Duodenal mucosa (tissue), 2 donors: ENCODE measurements at regions not wholly inside any gene's neighbourhood (a gene's known extent, or its start where the extent isn't known, plus 50 kb on each side); places are given as distances from the start of the nearest gene placed in this dataset.

Experiments used
- H3K27ac ChIP-seq: one replicate; pipeline ENCODE4 v1.7.0; 2013; ENCODE audit warnings: low read depth, low read length
- H3K27me3 ChIP-seq, 2 donors: one replicate each; pipeline ENCODE4 v1.7.0; 2013; ENCODE audit warnings: low read length in 2 of 2, control low read depth in 1 of 2; ENCODE audit not compliant: insufficient read depth in 2 of 2, control insufficient read depth in 1 of 2
- H3K36me3 ChIP-seq, 2 donors: one replicate each; pipeline ENCODE4 v1.7.0; 2013; ENCODE audit warnings: low read length in 2 of 2, control low read depth in 1 of 2; ENCODE audit not compliant: insufficient read depth in 2 of 2, control insufficient read depth in 1 of 2
- H3K4me1 ChIP-seq, 2 donors: one replicate each; pipeline ENCODE4 v1.7.0; 2013; ENCODE audit warnings: low read length in 2 of 2, control low read depth in 1 of 2; ENCODE audit not compliant: insufficient read depth in 2 of 2, control insufficient read depth in 1 of 2
- H3K4me3 ChIP-seq, 2 donors: one replicate each; pipeline ENCODE4 v1.7.0; 2013; ENCODE audit warnings: low read length in 2 of 2, low read depth in 1 of 2
- H3K9ac ChIP-seq, 2 donors: one replicate each; pipeline ENCODE4 v1.7.0; 2013; ENCODE audit warnings: low read length in 2 of 2, low read depth in 1 of 2
- H3K9me3 ChIP-seq, 2 donors: one replicate each; pipeline ENCODE4 v1.7.0; 2013; ENCODE audit warnings: low read length in 2 of 2, control low read depth in 1 of 2; ENCODE audit not compliant: control insufficient read depth in 1 of 2

DNA sequence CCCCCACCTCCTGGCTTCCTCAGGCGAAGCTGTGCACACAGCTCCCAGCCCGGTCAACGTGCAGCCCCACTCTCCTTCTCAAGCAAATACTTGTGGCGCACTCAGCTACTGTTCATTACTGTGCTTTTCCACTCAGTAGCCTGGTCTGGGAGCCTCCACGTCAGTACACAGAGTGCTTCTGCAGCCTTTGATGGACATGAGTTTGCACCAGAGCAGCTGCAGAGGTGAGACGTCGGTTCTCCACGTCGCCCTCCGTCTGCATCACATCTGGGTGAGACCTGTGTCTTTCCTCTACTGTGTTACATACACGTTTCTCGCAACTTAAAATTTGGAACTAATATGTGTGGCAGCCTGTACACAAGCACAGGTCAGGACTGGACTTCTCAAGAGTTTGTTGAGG is 334.3 kb downstream of the C16orf95 start:
- Histone ChIP-seq H3K27me3 (no peaks in the 10 kb centered on the region), H3K27ac (no peak overlapping the region), H3K36me3 (no peaks in the 10 kb centered on the region), H3K4me1 (no peaks in the 10 kb centered on the region), H3K4me3 (no peak overlapping the region), H3K9me3 (no peaks in the 10 kb centered on the region), H3K9ac (no peak overlapping the region)

DNA sequence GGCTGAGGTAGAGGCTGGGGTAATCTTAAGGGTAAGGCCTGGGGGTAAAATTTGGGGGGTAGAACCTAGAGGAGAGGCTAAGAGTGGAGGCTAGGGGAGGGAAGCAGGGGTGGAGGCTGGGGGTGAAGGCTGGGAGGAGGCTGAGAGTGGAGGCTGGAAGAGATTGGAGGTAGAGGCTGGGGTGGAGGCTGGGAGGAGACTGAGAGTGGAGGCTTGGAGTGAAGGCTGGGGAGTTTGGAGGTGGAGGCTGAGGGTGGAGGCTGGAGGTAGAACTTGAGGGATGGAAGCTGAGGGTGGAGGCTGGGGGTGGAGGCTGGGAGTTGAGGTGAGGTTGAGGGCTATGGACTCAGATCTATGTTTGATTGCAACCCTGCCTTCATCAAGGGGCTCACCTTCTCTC is 333.6 kb downstream of the C16orf95 start:
- no peaks in the 10 kb centered on the region for H3K4me1 ChIP-seq
- H3K27ac ChIP-seq, result no peak overlapping the region
- H3K27me3 ChIP-seq, result no peaks in the 10 kb centered on the region
- H3K36me3 ChIP-seq, result no peaks in the 10 kb centered on the region
- no peaks in the 10 kb centered on the region for H3K9me3 ChIP-seq
- no peak overlapping the region for H3K9ac ChIP-seq
- H3K4me3 ChIP-seq, result no peak overlapping the region

DNA sequence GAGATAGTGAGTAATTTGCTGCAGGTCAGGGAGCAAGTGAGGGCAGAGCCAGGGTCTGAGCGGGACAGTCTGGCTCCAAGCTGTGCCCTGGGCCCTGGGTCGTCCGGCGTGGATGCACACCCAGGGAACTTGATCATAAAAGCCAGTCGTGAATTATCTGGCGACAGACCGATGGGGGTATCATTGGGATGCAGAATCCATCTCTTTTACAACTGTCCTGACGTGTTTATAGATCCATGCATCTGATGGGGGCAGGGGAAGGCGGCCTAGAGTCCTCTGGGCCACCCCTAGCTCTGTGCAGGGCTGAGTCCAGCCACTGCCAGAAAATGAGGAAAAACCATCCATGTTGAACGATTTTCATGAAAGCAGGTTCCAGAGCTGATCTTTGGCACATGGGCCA is 332.8 kb downstream of the C16orf95 start:
- no peak overlapping the region for H3K27ac ChIP-seq
- H3K36me3 ChIP-seq, result no peaks in the 10 kb centered on the region
- no peak overlapping the region for H3K4me3 ChIP-seq
- H3K9ac ChIP-seq, result no peak overlapping the region
- H3K4me1 ChIP-seq, result no peaks in the 10 kb centered on the region
- no peaks in the 10 kb centered on the region for H3K27me3 ChIP-seq
- no peaks in the 10 kb centered on the region for H3K9me3 ChIP-seq

DNA sequence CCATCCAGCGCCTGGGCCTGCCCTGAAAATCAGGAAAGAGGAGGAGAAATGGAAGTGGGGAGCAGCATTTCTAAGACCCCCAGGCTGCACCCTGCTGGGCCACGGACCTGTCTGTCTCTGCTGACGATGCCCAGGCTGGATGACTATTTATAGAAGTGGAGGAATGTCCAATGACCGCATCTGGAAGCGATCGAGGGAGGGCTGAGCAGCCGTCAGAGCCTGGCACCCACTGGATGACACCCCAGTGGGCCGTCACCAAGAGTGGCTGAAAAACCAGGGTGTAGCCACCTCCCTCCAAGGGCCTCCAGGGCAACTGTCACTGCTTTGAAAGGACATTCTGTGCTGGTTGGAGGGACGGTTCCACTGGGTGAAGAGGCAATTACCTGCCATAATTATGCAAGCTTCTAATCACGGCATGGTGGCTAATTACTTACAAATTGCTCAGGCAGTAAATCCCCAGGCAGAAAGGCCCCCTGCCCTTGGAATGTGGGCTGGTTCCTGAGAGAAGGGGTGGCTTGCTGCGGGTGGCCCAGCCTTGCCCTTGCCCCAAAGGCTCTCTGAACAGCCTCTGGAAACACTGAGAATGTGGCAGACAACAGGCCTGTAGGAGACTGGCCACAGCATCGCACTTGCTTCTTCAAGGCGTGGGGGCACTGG is 332.1 kb downstream of the C16orf95 start:
- Histone ChIP-seq H3K4me3 (no peak overlapping the region), H3K9me3 (no peaks in the 10 kb centered on the region), H3K9ac (no peak overlapping the region), H3K4me1 (no peaks in the 10 kb centered on the region), H3K27me3 (no peaks in the 10 kb centered on the region), H3K36me3 (no peaks in the 10 kb centered on the region), H3K27ac (no peak overlapping the region)

DNA sequence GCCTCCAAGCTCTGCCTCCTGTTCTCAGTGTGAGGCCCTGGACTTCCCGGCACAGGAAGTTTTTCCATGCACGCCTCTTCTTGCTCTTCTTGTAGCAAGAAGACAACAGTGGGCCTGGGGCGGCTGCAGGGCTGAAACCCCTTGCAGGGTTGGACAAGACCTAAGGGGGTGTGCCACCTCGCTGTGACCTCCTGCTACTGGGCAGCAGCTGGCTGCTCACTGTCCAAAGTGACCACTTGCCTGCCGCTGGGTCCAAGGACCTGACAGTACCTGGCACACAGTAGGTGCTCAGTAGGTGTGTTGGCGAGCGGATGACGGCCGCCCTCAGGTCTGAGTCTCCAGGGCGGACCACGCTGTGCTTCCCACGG is 331.6 kb downstream of the C16orf95 start:
- Histone ChIP-seq H3K36me3 (no peaks in the 10 kb centered on the region), H3K27ac (no peak overlapping the region), H3K27me3 (no peaks in the 10 kb centered on the region)

DNA sequence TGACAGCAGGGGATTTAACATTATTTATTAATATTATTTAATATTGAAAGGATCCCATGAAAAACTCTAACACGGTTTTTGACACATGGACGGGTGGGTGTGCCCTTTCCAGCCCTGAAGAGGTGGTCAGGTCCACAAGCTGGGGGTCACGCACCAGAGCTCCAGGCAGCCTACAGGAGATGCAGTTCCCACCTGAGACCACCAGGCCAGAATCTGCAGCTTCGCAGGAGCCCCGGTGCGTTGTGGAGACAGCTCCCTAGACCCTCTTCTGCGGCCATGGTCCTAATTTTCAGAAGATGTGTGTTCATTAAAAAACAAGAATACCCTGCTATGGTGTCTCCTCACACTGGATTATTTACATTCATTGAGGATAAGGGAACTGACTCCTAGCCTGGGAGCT is 331.1 kb downstream of the C16orf95 start:
- no peak overlapping the region for H3K27ac ChIP-seq
- no peak overlapping the region for H3K4me3 ChIP-seq
- no peak overlapping the region for H3K9ac ChIP-seq
- no peaks in the 10 kb centered on the region for H3K4me1 ChIP-seq
- no peaks in the 10 kb centered on the region for H3K9me3 ChIP-seq
- H3K27me3 ChIP-seq, result no peaks in the 10 kb centered on the region
- no peaks in the 10 kb centered on the region for H3K36me3 ChIP-seq

More for the DNA sequence above, 331.6 kb downstream of the C16orf95 start:
- Histone ChIP-seq H3K9ac (no peak overlapping the region), H3K4me1 (no peaks in the 10 kb centered on the region), H3K4me3 (no peak overlapping the region), H3K9me3 (no peaks in the 10 kb centered on the region)

DNA sequence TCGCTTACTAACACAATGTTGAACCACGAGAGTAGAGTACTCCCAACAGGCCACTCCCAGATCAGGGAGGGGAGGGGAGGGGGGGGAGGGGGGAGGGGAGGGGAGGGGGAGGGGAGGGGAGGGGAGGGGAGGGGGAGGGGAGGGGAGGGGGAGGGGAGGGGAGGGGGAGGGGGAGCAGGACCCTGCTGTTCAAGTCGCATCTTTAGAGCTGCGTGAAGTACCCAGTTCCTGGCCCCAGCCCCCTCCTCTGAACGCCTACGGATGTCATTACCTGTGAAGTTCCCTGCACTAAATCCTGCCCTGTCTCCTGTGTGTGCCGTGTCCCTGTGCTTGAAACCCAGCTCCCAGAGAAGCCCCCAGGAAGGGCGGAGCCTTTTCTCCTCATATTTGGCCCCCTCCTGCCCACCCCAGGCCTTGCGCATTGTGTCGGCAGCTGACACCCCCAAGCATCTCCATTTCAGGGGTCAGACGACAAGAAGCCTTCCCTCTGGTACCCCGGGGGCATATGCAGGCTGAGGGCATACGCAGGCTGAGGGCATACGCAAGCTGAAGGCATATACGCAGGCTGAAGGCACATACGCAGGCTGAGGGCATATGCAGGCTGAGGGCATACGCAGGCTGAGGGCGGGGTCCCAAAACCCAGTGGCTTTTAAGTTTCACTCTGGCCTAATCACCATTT is 330.2 kb downstream of the C16orf95 start:
- no peak overlapping the region for H3K27ac ChIP-seq
- no peak overlapping the region for H3K9ac ChIP-seq
- no peaks in the 10 kb centered on the region for H3K36me3 ChIP-seq
- no peaks in the 10 kb centered on the region for H3K27me3 ChIP-seq
- H3K4me3 ChIP-seq, result no peak overlapping the region
- H3K9me3 ChIP-seq, result no peaks in the 10 kb centered on the region
- no peaks in the 10 kb centered on the region for H3K4me1 ChIP-seq

DNA sequence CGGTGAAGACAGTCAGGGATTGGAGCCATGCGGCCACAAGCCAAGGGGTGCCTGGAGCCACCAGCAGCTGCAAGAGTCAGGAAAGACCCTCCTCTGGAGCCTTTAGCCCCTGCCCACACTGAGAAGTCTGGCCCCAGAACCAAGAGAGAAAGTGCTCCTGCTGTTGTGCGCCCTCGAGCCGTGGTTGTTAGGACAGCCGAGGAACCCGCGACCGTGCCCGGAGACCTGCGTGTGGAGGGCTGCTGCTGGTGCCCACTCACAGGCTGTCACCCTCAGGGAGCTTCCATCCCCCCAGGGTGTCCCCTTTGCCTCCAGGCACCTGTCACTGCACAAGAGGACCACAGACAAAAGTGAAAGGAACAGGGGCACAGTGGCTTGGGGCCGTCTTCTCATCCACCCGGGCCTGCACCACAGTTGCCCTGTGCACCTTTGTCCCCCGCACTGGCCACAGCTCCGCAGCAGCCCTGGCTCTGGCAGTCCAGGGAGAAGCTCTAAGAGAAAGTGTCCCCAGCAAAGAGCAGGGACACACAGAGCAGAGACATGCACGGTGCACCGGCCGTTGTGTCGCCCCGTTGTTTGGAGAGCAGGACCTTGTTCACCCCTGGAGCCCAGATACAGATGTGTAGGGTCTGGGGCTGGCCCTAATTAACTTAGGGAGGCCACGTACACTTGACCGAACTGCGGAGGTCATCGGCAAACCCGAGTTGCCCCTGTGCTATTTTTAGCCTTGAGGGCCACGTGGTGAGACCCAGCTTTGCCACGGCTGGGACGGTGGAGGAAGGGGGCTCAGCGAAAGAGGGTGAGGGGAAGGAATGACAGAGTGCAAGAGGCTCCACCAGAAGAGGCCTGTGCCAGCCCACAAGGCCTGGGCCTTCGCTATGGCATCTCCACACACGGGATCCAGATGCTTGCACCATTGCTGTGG is 329.2 kb downstream of the C16orf95 start:
- Histone ChIP-seq H3K4me1 (no peaks in the 10 kb centered on the region), H3K9ac (no peak overlapping the region), H3K27me3 (no peaks in the 10 kb centered on the region), H3K4me3 (no peak overlapping the region), H3K36me3 (no peaks in the 10 kb centered on the region), H3K27ac (no peak overlapping the region), H3K9me3 (no peaks in the 10 kb centered on the region)

DNA sequence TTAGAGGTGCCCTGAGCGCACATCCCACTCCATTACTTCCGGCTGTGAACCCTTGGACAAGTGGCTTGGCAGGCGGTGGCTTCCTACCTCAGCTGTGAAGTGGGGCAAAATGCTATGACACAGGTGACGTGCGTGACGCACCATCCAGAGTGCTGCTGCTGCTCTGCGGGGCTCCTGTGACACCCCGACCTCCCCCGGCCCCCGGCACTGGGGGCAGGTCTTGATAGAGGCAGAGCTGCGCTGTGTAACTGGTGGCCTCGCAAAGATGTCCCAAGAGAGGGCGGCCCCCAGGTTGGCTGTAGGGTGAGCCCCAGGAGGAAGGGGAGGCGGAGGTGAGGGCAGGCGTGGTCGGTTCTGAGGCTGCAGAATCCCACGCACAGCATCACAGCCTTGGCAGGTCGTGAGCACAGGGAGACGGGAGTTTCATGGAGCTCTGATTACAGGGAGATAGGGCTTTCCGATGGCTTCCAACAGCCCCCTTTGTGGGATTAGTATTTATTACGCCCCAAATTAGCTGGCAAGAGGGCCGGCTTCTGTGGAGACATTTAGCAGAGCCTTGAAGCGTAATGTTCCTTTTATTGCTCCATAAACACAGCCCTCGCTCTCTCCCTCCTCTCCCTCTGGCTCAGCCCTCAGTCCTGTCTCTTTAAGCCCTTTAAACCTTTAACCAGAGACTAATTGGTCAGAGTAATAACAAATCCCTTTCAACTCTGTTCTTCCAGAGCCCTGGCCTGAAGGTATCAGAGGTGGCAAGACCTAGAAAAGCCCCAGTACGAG is 328.1 kb downstream of the C16orf95 start:
- no peaks in the 10 kb centered on the region for H3K4me1 ChIP-seq
- H3K27me3 ChIP-seq, result no peaks in the 10 kb centered on the region
- no peaks in the 10 kb centered on the region for H3K9me3 ChIP-seq
- no peak overlapping the region for H3K9ac ChIP-seq
- no peak overlapping the region for H3K27ac ChIP-seq
- H3K36me3 ChIP-seq, result no peaks in the 10 kb centered on the region
- no peak overlapping the region for H3K4me3 ChIP-seq
